CD4-positive, alpha-beta T cell treated with Interleukin-2 at 100 ng/mL for 4 hours (primary cell): ENCODE measurements at regions not wholly inside any gene's neighbourhood (a gene's known extent, or its start where the extent isn't known, plus 50 kb on each side); places are given as distances from the start of the nearest gene placed in this dataset.

ENCODE experiments used
- DNase-seq: peaks from one replicate; pipeline ENCODE4 v3.0.0-alpha.2; 2020; ENCODE audit warnings: low spot score

DNA sequence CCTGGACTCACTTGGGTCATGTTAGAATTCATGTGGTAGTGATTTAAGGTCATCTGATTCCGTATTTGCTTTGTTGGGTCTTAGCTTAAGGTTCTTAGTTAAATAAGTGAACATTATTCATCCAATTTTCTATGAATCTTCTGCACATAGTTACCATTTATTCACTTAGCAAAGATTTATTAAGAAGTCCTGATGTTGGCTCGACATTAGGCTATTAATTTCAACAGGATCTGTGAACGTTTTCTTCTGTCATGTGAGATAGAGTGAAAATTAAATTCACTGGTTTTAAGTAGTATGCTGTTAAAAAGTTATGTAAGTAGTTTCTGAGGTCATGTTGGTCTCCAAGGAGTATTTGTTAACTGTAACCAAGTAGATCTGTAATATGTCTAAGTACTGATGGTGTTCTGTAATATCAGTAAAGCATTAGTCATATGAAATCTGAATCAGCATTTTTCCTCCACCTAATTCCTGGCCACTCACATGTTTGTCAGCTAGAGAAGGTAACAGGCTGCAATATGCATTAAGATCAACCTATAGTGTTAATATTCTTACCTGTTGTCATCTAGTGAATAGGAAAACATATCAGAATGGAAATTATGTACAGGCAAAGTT, 155.6 kb downstream of the PCDH7 start:
- no peak for DNase-seq

DNA sequence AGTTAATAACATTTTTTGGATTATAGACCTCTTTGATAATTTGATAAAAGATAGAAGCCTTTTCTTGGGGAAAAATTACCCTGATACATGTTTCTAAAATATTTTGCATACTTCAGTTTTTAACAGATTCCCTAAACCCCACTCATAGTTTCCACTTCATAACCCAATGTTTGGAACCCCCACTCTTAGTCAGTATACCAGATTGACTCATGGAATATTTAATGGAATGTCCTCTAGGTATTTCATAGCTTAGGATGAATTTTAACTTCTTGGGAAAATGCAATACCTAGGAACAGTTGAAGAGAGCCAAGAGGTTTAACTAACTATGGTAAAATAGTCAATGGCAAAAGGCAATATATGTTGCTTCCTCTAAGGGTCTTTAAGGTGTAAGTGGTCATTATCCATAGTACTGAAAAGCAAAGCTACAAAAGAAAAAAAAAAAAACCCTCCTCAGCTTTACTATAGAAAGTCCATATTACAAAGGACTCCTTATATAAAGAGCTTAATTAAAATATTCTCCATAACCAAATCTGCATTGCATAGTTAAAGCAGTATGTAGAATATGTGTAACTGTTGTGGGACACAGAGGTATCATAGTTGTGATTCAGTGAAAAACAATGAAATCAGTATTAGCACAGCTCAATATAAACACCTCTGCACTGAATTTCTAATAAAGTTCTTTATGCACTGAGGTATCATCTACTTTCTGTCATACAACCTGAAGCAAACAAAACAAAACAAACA, 159.9 kb downstream of the PCDH7 start:
- no peak for DNase-seq

DNA sequence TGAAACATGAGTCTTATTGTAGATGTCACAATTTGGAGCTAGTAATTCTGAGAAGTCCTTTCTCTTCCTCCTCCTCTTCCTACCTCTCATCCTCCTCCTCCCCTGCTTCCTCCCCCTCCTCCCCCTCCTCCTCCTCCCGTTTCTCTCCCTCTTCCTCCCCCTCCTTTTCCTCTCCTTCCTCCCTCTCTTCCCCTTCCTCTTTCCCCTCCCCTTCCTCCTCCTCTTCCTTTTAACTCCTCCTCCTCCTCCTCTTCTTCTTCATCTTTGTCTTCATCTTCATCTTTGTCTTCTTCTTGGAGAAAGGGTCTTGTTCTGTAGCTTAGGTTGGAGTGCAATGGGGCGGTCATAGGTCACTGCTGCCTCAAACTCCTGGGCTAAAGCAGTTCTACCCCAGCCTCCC, 161.8 kb downstream of the PCDH7 start:
- DNase-seq: no peak

DNA sequence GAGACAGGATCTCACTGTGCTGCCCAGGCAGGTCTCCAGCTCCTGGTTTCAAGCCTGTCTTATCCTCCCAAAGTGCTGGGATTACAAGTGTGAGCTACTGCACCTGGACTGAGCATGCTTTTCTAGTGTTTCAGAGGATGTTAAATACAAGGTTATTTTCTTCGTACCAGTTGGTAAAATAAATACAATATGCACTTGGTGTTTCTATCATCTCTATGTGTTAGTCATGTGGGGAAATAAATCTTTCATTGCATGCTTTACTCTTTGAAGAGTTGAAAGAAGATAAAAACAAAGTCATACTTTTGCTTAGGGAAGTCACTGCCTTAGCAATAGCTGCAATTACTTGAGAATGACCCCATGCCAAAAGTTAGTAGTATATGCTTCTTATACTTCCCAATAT, 162.3 kb downstream of the PCDH7 start:
- DNase-seq: no peak

DNA sequence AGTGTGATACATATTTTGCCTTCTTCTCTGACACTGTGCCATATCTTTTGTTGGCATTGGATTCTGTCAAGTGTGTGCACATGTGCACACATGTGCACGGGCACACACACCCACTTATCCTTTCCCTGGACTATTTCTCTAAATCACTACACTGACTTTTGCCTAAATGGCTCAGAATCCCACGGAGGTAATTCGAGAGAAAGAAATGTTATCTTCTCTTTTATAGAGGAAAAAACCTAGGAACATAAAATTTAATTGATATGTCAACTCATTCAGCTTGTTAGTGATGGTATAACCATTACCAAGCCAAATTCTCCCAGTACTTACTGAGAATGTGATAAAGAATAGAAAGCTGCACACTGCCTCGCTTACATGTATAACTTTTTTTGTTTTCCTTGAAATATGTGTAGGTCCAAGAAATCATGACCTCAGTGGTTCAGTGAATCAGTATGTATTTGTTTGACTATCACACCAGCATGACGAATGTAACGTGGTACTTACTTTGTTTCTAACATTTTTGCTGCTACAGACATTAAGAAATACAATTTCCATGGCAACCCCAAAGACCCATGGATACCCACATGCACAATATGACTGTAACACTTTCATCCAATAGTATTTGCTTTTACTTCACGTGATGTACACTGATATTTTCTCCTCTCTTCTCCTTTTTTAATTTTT, 163.0 kb downstream of the PCDH7 start:
- DNase-seq: no peak

DNA sequence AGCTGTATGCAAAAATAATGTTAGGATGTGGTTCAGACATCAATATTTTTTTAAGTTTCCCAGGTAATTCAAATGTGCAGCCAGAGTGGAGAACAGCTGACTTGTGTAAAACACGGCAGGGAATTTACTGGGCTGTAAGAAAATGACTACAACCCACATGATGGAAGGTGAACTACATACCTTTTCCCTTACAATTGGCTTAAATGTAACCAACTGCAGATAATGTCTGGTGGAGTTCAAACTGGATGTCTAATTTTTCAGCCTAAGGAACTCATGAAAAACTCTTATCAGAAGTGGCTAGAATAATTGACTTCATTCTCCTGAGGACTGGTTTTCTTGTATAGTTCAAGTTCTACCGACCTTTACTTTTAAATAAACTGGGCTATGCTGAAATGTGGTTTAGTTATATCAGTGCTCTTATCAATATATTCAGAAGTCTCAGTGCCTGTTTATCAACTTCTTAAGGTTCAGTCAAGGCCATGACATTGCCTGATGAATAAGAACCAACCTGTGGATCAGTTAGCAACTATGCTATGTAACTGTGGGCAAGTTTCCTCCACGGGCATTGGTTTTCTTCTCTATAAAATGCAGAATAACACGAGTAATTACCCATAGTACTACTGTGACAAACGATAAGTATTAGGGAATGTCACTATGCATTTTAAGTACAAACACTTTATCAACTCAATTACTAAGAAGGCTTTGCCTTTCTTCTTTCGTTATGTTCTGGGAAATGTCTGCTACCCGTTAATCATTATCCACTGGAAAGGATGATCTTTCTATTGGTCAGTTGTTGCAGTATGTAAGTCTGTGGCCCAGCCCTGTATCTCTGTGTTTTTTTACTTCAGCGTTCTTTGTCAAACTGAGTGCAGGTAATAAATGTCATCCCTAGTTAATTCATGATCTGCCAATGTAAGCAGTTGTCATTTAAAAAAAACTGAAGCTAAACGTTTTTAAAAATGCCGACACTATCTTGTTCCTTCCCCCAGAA, 181.6 kb downstream of the PCDH7 start:
- no peak for DNase-seq

DNA sequence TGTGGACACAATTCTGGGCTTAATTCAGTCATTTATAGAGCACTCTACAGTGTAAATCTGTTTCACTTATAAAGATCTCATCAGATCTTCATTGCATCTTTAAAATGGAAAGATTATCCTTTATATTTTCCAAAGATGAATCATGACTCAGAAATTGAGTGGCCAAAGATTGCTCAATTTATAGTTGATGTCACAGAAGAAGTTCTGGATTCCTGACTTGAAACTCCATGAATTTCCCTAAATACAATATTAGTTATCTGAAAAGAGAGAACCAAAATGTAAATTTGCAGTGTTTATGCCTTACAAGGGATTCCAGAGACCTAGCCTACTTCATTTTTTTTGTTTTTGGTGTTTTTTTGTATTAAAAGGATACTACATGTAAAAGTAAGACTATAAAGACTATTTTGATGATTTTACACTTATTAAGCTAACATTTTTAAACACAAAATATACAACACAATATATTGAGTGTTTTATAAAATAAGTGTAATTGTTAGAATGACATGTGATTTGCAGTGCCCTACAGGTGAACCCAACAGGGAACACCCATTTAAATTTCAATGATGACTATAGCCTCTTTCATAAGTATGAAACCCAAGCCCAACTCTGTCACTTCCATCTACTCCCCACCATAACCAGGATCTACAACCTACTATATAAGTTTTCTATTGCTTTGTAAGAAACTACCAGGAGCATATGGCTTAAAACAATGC, 183.5 kb downstream of the PCDH7 start:
- no peak for DNase-seq

DNA sequence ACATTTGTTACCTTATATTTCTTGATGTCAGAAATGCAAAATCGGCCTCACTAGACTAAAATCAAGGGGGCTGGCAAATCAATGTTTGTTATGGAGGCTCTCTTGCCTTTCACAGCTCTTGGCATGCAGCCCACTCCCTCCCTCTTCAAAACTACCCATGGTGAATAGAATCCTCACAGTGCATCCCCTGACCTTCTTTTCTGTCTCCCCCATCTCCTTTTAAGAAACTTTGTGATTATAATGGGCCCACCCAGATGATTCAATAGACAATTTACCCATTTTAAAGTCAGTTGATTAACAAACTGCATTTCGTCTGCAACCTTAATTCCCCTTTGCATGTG, 184.0 kb downstream of the PCDH7 start:
- no peak for DNase-seq

DNA sequence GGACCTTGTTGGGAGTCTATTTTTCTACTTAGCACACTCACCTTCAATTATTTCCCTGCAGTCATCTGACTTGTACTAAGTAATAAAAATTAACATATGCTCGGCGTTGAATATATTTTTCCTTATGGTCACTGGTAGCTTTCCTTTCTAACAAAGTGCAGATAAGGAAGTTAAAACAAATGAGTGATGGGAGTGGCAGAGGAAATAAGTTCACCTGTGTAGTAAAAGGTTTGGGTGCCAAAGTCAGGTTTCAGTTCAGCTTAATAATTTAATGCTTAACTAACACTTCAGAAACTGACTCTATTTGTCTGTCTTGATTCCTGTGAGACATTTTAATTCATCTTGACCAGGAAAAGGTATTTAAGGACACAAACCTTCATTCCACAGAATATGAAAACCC, 184.4 kb downstream of the PCDH7 start:
- DNase-seq: no peak

DNA sequence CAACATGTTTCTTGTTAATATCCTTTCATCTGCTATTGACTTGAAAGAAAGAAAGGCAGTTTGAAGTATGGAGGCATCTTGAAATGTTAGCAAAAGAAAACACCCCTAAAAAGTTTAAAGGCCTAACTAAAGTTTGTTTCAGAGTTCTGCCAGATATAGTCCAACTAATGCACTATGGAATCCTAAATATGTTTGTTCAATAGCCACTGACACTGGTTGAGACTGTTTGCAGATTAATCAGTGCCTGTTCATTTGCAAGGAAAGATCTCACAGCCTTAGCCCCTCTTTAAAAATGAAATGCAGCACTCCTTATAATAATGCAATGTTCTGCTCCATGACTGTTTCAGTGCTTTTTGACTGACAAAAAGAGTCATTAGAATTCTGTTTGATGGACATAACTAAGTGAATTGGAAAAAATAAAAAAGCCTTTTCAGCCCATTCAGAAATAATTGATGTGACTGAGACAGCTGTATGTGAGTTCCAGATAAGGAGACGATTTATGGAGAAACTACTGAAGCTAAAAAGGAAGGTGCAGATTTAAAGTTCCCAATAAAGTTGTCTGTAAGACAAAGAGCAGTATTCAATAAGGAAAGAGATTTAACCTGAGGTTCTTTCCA, 192.0 kb downstream of the PCDH7 start:
- DNase-seq: no peak

DNA sequence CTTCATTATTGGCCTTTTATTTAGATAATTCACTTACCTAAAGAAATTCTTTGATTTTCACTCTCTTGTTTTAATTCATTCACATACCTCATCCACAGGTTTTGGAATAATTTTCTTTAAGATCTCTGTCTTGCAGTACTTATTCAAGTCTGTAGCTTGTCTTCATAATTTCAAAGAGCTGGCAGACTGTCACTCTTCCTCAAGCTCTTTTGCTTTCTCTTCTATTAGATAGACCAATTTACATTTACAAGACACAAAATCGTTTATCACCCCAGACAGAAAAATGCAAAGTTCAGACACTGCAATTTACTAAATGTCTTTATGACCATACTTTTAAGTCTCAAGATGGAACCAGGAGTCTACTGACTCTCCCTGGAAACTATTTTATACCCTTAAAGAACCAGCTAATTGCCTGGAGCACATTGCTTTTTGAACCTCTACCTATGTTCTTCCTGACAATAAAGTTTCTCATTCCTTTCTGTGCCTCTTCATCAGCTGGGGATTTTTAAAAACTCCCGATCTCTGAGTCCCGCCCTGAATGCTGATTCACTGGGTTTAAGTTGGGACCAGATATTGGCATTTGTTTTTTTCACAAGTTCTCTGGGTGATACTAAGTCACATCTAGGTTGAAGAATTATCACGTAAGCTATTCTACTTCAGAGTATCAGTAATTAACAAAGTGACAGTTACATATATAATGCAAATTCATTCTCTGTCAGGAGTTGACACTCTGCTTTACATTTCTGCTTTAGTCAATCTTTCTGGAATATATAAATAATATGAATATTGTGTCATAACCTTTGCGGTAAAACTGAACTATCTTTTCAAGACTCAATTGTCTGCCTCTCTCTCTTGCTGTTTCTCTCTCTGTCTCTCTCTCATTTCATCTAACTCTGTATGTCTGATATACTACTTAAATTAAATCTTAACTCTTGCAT, 196.4 kb downstream of the PCDH7 start:
- no peak for DNase-seq

DNA sequence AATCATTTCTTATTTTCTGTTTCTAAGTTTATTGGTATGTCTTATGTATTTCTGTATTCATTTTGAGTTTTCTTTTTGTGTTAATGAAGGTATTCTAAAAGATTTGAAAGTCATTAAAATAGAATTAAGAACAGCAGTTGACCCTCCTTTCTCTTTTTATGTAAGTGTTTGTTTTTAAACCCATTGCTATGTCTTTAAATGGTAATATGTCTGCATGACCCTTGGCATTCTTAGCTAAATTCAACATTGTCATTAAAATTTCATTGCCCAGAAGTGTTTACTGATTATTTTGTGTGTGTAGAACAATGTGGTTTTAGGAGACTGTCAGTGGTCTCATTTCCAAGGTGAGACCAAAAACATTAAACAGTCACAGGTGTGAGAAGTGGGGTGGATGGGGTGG, 197.8 kb downstream of the PCDH7 start:
- no peak for DNase-seq

DNA sequence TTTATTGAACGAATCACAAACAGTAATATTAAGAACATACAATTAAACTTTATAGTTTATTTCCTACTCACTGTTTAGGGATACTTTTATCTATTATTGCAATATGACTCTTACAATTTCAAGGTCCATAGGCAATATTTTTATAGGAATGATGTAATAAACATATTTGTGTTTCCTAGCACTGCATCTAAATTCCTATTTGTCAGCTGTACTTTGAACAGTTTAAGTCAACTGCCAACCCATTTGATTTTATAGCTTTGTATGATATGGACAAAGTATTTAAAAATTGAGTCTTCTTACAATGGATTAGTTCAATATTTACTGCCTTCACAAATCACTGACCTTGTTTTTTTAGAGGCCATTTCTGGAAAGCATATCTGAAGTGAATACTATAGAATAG, 199.3 kb downstream of the PCDH7 start:
- DNase-seq: no peak

DNA sequence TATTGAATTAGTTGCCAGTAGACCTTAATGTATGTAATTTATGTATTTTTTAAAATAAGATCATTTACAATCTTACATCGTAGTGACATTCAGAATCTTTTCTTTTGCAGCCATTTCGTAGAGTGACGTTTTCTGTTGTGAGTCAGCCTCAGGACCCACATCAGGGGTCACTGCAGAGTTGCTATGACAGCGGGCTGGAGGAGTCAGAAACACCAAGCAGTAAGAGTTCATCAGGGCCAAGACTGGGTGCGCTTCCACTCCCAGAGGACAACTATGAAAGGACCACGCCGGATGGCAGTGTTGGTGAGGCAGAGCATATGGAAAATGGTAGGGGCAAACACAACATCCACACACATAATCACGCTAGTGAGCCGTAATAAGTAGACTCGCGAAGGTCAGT, 199.9 kb downstream of the PCDH7 start:
- no peak for DNase-seq

DNA sequence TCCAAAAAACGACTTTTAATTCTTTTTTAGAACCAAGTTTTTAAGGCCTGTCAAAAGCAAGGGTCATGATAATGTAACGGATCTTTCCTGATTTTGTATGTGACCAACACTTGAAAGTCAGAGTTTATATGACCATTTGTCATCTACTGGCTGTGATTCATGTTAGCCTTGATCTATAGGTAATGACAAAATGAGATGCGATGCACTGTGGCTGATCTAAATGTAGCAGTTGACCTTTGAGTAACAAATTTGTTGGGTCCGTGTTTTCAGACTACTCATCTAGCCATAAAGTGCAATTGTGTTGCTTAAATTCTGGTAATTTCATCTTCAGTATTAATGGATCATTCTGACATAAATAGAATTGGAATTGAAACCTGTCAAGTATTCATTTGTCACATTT, 202.5 kb downstream of the PCDH7 start:
- no peak for DNase-seq

DNA sequence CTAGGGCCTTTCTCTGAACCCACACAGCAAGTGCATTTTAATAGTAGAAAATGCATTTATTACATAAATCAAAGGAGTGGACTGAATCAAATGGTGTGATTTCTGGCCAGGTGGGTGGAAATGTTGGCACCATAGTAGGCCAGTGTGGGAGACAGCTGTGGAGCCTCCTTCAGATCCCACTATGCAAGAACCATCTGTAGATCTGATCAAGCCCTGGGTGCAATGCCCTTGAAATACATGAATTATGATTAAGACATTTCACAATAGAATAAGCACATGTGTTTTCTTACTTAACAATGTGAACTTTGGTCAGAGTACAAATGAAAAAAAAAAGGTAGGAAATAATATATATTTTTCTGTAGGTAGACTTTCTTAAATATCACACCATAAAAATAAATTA, 204.3 kb downstream of the PCDH7 start:
- DNase-seq: no peak

DNA sequence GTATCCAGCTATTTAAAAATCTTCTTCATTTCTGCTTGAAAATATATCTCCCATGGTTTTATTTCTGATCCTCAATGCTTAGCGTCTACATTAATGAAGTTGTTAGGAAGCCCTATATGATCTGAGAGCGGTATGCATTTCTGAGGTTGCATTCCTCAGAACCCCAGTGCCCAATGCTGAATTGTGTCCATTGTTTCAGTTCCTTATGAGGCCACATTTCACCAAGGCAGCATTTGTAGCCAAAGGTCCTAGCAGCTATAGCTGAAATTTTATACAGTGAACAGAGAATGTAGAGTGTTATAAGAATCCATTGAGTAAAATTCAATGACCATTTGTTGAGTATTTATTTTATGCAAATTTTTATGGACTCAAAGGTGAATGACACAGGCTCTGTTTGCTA, 209.5 kb downstream of the PCDH7 start:
- DNase-seq: no peak

DNA sequence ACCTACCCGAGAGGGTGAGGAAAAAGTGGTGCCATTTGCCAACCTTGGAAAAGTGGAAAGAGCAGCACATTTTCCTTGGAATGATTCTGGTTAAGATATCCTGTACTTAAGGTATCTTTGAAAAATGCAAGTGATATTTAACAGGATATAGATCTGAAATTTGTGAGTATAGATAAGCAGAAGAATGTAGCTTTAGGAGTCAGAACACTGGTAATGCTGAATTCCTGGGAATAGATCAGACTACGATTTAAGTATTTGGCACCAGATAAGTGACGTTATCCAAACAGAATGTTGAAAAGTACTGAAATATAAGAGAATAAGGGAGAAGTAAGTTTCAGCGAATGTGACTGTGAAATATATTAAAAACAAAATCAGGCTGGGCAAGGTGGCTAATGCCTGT, 210.1 kb downstream of the PCDH7 start:
- no peak for DNase-seq

DNA sequence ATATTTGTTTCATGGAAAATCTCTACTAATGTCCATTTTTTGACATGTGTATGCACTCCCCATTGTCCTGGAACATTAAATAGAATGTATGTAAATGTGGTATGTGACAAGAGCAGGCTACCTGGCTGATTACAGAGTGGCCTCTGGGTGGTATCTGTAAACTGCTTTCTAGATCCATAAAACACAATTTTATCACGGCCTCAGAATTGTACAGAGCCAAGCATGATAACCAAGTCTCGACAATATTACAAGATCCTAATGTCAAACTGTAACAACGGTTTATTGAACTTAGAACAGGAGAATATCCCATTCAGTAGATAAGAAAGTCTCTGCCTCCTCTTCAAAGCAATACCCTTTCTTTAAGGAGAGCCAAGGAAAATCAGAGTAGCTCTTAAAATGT, 212.4 kb downstream of the PCDH7 start:
- no peak for DNase-seq

DNA sequence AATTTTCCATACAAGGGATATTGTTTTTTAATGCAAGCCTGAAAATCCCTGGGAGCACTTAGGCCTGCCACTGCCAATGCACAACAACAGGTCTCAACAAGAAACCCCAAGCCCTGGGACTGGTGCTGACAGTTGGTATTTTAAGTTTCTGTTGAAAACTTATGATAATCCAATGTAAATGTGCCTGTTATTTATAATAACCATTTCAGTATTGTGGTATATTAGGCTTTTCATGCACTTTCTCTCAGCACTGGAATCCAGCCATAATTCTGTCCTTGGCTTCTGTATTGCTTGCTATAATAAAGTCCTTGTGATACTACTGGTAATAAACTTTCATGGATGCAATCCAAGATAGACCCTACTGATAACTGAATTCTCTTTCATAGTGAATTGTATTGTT, 218.9 kb downstream of the PCDH7 start:
- DNase-seq: no peak
